ENCODE measurements at regions not wholly inside any gene's neighbourhood (a gene's known extent, or its start where the extent isn't known, plus 50 kb on each side); places are given as distances from the start of the nearest gene placed in this dataset.

DNA sequence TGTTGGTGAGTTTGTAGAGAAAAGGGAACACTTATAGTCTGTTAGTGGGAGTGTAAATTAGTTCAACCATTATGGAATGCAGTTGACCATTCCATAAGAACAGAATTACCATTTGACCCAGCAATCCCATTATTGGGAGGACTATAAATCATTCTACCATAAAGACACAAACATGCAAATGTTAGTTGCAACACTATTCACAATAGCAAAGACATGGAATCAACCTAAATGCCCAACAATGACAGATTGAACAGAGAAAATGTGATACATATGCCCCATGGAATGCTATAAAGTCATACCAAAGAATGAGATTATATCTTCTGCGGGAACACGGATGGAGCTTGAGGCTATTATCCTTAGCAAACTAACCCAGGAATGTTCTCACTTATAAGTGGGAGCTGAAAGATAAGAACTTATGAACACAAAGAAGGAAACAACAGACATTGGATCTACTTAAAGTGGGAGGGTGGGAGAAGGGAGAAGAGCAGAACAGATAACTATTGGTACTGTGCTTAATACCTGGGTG, 1819.2 kb upstream of the ADGRL3 start:
- 79 to 96% (median 89%) methylated on average over 2 of the region's 2 CpGs for WGBS, 5 donors
- intact Hi-C loops (cut with DNase I; ENCODE audit: low total_unique reads), result no loop called here
- no peaks in the 10 kb centered on the region for H3K36me3 ChIP-seq
- DNase-seq, result no peak
- no peak for TF ChIP-seq CTCF (IDR thresholded peaks at IDR 0.05)
- no peak for TF ChIP-seq EP300 (IDR thresholded peaks at IDR 0.05)
- TF ChIP-seq POLR2AphosphoS5 (IDR thresholded peaks at IDR 0.05), result no peak
- TF ChIP-seq POLR2A (IDR thresholded peaks at IDR 0.05), result no peak
- H3K4me1 ChIP-seq, result no peaks in the 10 kb centered on the region
- no peak overlapping the region for H3K4me3 ChIP-seq
- no peak overlapping the region for H3K27ac ChIP-seq
- H3K27me3 ChIP-seq, result no peaks in the 10 kb centered on the region
- H3K9me3 ChIP-seq, result peaks cover 0 to 21% (median 13%) of the 10 kb centered on the region in 4 donors

DNA sequence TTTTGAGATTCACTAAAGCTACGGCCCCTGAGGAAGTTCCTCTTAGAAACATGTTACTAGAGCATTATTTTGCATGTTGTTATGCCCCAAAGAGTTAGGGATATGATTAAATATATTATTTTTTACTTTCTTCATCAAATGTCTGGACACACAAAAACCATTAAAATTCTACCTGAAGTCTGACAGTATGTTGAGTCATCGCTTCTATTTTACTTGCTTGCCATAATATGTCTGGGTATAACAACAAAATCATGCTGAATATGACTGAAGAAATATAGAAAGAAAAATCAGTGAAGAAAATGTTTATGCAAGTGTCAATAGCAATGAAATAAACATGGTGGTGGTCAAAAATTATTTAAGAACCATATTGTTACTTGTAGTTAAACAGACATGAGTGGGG, 1818.5 kb upstream of the ADGRL3 start:
- no peaks in the 10 kb centered on the region for H3K36me3 ChIP-seq
- no peak for DNase-seq
- intact Hi-C loops (cut with DNase I; ENCODE audit: low total_unique reads), result no loop called here
- TF ChIP-seq EP300 (IDR thresholded peaks at IDR 0.05), result no peak
- no peak for TF ChIP-seq POLR2A (IDR thresholded peaks at IDR 0.05)
- no peak for TF ChIP-seq CTCF (IDR thresholded peaks at IDR 0.05)
- TF ChIP-seq POLR2AphosphoS5 (IDR thresholded peaks at IDR 0.05), result no peak
- no peak overlapping the region for H3K4me3 ChIP-seq
- WGBS, 5 donors, result 74 to 75% (median 75%) methylated on average over 2 of the region's 2 CpGs
- H3K27me3 ChIP-seq, result no peaks in the 10 kb centered on the region
- H3K27ac ChIP-seq, result no peak overlapping the region
- no peaks in the 10 kb centered on the region for H3K4me1 ChIP-seq
- peaks cover 0 to 21% (median 13%) of the 10 kb centered on the region in 4 donors for H3K9me3 ChIP-seq

DNA sequence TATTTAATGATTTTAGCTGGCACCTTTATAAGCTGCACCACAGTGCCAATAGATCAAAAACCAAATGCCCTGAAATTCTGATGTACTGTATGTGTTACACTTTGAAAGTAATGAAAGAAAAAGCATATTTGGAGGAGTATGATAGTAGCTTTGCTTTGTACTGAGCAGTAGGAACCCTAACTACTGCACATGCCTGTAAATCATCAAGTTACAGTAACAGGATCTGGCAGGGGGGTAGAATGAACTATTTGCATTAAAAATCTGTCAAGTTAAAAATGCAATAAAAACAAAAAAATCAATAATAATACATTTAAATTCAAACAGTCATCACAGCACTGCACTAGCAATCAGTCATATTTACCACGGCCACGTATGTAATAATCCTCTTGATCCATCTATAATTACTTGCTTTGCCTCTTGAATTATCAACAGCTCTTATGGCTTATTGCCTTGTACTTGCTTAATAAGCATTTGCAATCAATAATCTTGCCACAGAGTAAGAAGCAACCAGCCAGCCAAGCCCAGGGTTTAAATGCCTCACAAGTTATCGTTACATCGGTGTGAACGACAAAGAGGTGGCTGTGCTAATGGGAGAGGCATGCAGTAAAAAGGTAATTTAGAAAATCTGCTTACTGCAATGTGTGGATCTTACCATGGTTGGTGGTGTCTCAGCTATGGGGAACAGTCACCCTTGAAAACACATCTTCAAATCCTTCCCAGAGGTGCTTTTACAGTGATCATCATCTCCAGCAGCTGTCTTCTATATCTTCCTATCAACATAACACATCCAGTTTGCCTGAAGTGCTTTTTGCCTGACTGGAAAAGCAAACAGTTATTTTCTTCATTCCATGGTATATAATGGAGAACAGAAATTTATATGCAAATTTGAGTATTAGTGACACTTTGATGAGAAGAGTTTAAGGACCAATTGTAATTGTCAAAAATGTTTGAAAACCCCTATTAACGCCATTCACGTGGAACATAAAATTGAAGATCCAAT, 1812.1 kb upstream of the ADGRL3 start:
- WGBS, 5 donors, result 85 to 92% (median 86%) methylated on average over 7 of the region's 7 CpGs
- no peak for DNase-seq
- intact Hi-C loops (cut with DNase I; ENCODE audit: low total_unique reads), result no loop called here
- TF ChIP-seq POLR2A (IDR thresholded peaks at IDR 0.05) (no peak), EP300 (IDR thresholded peaks at IDR 0.05) (no peak), POLR2AphosphoS5 (IDR thresholded peaks at IDR 0.05) (no peak), CTCF (IDR thresholded peaks at IDR 0.05) (no peak)
- Histone ChIP-seq H3K4me3 (no peak overlapping the region), H3K36me3 (no peaks in the 10 kb centered on the region), H3K9me3 (peaks cover 0 to 9% (median 2%) of the 10 kb centered on the region in 4 donors), H3K4me1 (no peaks in the 10 kb centered on the region), H3K27me3 (no peaks in the 10 kb centered on the region), H3K27ac (no peak overlapping the region)

DNA sequence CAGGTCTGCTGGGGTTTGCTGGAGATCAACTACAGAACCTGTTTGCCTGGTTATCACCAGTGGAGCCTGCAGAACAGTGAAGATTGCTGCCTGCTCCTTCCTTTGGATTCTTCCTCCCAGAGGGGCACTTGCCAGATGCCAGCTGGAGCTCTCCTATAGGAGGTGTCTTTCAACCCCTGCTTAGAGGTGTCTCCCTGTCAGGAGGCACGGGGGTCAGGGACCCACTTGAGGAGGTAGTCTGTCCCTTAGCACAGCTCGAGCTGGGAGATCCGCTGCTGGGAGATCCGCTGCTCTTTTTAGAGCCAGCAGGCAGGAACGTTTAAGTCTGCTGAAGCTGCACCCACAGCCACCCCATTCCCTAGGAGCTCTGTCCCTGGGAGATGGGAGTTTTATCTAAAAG, 1806.3 kb upstream of the ADGRL3 start:
- intact Hi-C loops (cut with DNase I; ENCODE audit: low total_unique reads), result no loop called here
- no peak overlapping the region for H3K27ac ChIP-seq
- WGBS, 5 donors, result 75 to 86% (median 85%) methylated on average over 4 to 5 of the region's 5 CpGs
- TF ChIP-seq POLR2A (IDR thresholded peaks at IDR 0.05) (no peak), POLR2AphosphoS5 (IDR thresholded peaks at IDR 0.05) (no peak), CTCF (IDR thresholded peaks at IDR 0.05) (no peak), EP300 (IDR thresholded peaks at IDR 0.05) (no peak)
- H3K27me3 ChIP-seq, result no peaks in the 10 kb centered on the region
- DNase-seq, result no peak
- H3K4me1 ChIP-seq, result no peaks in the 10 kb centered on the region
- H3K9me3 ChIP-seq, result peaks cover 0 to 26% (median 9%) of the 10 kb centered on the region in 4 donors
- H3K36me3 ChIP-seq, result no peaks in the 10 kb centered on the region
- H3K4me3 ChIP-seq, result no peak overlapping the region
